GM18873 (cell line): ENCODE measurements at regions not wholly inside any gene's neighbourhood (a gene's known extent, or its start where the extent isn't known, plus 50 kb on each side); places are given as distances from the start of the nearest gene placed in this dataset.
A peak's percentile ranks its signal among the peaks of the same experiment; 100 is the strongest.
"Not testable (repeated sequence)": the region's sequence is repeated elsewhere in the genome, so short reads cannot be mapped to it uniquely, and the experiment has no call there.

ENCODE experiments used
- ATAC-seq: cut with Tn5 transposase; IDR thresholded peaks from one replicate; pipeline ENCODE4 v1.9.1; 2021; ENCODE audit warnings: mild to moderate bottlenecking, moderate library complexity, moderate number of reproducible peaks; ENCODE audit not compliant: unreplicated experiment, low FRiP score

DNA sequence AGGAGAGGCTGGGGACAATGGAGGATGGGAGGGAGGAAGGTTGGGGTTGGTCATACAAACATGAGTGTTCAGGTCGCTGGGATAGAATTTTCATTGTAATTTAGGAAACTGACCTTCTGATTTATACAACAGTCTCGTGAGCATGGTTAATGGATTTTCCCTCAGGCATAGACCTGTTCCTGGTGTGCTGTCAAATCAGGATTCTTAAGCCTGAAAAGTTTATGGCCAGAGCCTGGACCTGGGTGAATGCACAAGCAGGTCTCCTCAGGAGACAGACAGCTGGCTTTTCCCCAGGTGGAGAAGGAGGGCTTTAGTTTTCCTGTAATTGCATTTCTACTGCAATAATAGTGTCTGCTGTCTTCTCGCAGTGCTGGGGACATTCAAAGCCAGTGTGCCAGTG is 338.0 kb downstream of the SHQ1 start:
- ATAC-seq: no peak

DNA sequence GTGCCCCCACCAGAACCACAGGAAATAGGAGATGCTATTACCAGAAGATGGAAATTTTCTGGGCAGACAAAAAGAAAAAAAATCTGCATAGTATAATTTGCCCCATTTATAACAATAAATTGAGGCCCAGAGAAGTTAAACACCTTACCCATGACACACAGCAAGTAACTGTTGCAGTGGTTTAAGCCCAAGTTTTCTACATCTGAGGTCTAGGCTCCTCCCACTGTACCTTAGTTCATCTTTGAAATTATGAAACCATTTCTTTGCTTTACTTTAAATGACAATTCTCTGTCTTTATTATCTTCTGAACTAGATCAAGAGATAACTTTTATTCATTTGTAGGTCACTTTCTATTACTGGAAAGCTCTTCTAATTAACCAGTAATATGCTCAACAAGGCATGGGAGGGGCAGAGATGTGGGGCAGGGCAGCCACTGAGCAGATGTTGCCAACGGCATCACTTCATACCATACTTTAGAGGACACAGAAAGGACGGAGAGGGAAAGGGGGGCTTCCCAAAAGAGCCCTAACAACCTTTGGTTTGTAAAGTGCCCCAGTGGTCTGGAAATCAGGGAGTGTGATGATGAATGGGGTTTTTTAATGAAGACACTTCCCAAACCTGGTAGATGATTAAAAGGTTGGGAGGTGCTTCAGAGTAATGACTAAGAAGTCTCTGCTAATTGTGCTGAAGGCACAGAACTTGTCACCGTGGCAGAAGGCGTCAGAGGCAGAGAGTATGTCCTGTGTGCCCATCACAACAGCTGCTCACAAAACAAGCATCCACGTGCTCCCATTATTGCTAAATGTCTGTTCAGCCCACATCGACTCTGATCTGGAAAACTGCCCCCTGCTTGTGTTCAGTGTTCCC is 342.5 kb downstream of the SHQ1 start:
- ATAC-seq: no peak

DNA sequence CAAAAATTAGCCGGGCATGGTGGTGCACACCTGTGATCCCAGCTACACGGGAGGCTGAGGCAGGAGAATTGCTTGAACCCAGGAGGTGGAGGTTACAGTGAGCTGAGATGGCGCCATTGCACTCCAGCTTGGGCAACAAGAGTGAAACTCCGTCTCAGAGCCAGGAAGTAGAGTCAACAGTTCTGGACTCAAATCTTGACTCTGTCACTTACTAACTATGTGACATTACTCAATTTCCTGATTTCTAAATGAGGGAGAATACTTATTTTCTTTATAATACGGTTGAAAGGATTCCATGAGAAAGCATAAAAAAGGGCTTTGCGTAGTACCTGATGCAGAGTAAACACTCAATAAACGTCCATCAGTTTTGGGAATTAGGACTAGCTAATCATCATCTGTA is 350.7 kb downstream of the SHQ1 start:
- not testable (repeated sequence) for ATAC-seq

DNA sequence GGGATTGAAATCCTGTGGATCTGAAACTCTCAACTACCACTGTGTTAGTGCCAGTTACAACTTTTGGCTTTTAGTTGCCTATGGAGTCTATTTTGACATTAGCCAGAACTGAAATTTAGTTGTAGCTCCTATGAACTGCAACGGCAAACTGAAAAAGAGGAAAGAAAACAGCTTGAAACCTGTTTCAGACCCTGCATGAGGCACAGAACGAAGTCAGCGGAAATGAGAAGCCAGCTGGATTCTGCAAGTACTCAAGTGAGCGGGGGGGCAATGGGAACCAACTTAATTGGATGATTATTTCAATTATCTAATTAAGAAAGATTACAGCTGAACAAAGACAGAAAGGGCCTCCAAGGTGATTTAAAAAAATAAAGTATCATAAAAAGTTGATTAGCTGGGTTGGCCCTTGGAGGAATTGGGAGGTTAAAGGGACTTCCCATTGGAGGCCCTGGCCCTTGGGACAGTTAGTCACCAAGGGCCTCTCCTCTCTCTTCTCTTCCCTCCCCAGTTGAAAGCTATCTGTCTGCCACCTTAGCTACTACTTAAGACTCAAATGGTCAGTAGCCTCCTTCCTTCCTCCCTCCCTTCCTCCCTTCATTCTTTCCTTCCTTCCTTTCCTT is 352.1 kb downstream of the SHQ1 start:
- ATAC-seq: no peak

DNA sequence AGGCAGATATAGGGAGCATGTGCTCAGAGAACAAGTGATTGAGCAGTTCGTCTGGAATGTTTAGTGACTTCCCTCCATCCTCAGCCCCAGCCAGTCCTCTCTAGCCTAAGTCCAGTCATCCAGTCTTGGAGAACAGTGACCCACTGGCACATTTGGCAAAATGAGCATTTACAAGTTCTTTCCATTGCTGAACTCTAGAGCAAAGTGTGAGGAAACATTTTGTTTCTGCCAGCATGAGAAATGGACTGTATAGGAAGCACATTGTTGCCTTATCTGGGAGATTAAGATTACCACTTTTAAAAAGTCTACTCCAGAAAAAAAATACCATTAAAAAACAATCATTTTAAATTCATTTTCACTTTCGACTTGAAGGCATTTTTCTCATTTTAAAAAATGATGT is 353.6 kb downstream of the SHQ1 start:
- ATAC-seq: no peak

DNA sequence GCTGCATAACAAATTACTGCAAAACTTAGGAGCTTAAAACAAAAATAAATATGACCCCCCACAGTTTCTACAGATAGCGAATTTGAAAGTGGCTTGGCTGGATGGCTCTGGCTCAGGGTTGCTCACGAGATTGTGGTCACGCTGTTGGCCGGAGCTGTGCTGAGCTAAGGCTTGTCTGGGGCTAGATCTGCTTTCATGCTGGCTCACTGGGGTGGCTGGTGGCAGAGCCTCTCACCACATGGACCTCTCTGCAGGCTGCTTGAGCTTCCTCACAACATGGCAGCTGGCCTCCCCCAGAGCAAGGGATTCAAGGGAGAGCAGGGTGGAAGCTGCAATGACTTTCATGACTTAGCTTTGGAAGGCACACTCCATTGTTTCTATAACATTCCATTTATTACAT is 354.1 kb downstream of the SHQ1 start:
- no peak for ATAC-seq

DNA sequence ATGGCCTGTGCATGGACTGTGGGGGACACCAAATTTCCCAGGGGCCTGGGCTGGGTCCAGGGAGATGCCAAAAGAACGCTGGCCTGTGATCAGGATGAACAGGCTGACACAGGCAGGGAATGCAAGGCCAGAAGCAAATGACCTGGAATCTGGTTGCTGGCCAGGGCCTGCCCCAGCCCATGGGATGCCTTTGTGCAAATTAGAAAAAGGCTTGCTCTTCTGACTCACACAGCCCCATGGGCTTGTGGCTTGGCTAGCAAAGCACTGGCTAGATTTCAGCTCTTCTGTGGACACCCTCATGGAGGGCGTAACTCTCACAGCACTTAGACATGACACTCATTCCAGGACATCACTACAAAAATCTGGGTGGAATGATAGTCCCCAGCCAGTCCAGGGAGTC is 356.0 kb downstream of the SHQ1 start:
- no peak for ATAC-seq

DNA sequence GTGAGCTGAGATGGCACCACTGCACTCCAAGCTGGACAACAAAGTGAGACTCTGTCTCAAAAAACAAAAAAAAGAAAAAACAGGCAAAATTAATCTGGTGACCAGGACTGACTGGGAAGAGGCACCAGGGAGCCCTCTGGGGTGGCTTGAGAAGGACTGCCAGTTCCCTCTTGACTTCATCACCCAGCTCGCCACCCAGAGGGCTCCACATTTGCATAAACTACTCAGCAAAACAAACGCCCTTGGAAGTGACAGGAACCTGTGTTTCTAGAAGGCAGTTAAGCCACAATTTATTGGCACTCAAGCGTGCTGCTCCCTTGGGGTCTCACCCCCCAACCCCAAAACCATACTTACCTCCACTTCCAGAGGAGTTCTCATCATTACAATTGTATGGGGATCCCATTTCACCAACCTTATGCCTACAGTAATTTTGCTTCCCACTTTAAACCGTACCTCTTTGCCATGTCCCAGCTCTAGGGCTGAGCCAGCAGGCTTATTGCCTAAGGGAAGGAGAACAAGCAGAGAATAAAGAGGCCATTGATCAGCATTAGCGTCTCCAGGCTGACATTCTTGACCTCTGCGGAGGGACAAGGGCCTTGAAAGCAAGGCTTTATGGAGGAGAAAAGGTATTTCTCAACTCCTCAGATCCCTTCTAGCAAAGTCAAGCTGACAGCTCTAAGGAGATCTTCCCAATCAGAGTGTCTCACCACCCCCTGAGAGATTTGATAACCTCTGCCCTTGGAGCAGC is 357.4 kb downstream of the SHQ1 start:
- no peak for ATAC-seq

DNA sequence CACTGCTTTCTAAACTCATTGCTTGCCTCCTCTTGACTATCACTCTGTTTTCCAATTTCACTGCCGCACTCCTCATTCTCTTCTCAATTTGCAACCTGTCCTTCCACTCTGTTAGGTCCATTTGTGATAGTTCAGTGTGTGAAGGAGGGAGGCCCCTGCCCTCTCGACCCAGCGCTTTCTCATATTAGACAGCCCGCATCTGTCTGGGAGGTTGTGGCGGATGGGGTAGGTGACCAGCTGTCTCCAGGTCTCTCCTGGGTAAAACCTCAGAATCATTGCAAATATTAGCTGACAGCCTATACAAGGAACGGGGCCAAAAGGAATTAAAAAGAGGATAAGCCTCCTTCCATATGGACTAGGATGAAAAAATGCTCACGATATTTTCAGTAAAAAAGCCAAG is 358.3 kb downstream of the SHQ1 start:
- ATAC-seq: no peak

DNA sequence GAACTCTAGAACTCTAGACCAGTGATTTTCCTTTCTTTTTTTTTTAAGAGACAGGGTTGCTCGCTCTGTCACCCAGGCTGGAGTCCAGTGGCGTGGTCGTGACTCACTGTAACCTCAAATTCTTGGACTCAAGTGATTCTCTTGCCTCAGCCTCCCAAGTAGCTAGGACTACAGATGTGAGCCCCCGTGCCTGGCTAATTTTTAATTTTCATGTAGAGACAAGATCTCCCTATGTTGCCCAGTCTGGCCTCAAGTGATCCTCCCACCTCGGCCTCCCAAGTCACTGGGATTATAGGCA is 359.6 kb downstream of the SHQ1 start:
- no peak for ATAC-seq

DNA sequence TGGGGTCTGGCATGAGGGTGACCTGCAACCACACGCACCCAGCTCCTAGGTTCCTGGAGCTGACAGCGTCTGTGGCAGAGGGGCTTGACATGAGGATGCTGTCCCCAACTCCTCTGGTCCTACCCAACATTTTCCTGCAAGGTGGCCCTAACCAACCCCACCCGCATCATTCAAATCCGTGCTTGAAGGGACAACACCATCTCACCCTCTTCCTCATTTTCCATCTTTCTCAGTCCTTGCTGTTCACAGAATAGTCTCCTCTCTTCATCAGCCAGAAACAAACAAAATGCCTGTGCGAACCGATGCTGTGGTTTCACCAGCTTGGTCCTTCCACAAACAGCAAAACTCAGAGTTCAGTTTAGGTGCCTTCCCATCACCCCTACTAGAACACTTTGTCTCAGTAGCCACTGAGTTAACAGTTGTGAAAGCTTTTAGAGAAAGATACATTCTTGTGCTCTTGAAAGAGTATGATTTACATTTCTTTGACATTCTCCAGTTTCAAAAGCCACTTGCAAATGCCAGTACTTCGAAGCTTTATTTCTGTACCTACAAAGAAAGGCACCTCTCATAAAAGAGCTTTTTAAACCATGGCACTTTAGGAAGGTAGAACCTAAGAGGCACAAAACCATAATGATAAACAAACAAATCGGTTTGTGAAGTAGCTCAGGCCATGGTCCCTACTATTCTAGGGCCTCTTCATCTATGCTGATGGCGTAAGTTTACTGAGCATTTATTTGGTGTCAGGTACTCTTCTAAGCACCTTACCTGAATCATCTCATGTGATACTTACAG is 360.1 kb downstream of the SHQ1 start:
- ATAC-seq: peak; percentile 46

DNA sequence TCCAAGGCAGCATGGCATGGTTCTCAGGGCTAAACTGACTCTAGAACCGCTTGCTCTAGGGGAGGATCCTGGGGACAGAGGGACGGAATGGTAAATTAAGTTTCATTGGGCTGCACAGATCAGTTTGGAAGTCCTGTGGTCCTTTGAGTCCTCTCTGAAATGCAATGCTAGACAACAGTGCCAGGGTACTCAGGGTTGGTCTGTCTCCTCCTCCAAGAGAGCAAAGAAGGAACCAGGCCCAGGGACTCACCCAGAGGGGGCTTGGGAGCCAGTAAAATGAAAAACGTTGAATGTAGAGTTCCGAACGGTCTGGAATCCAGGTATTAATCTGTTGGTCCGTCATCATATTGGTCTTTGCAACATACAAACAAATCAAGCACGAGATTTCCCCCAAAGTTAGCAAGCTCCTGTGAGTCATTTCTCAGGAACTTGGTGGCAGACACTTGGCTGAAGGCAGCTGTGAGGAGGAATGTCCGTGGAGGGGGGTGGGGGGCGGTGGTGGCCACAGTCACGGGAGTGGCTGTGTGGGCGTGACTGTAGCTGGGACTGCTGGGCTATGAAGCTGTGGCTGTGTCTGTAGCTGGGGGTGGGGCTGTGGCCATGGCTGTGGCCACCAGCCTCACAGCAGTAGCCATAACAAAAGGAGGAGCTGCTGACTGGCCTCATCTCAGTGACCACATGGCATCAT is 361.0 kb downstream of the SHQ1 start:
- no peak for ATAC-seq

DNA sequence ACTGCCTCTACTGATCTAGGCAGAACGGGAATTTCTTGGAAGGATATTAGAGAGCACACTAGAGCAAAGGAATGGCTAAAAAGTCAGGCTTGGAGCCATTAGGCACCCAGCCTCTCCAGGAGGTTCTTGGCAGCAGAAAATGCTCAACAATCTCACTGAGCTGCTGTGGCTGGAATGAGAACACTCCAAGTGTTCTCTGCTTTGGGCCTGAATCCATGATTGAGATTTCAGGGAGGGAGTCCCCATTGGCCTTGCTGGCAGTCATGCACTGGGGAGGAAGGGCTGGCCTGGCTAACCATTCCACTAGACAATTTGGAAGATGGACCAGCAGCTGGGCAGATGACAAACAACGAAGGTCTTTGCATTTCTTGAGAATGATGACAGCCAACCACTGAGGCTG is 362.6 kb downstream of the SHQ1 start:
- ATAC-seq: no peak

DNA sequence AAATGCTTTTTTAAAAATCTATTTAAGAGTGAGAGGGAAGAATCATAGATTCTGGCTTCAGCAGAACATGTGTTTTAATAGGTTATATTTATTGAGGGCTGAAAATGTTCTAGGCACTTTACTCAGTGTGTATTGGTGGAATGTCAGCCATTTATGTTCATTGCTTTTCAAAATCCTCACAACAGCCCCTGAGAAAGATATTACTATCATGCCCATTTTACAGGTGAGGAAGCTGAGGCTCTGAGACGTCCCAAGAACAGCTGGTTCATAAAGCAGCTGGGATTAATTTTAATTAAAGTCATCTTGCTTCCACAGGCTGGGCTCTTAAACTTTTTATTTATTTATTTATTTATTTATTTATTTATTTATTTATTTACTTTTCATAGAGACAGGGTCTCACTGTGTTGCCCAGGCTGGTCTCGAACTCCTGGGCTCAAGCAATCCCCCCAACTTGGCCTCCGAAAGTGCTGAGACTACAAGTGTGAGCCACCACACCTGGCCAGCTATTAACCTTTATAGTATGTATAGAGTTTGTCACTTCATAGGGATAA is 364.6 kb downstream of the SHQ1 start:
- ATAC-seq: no peak

DNA sequence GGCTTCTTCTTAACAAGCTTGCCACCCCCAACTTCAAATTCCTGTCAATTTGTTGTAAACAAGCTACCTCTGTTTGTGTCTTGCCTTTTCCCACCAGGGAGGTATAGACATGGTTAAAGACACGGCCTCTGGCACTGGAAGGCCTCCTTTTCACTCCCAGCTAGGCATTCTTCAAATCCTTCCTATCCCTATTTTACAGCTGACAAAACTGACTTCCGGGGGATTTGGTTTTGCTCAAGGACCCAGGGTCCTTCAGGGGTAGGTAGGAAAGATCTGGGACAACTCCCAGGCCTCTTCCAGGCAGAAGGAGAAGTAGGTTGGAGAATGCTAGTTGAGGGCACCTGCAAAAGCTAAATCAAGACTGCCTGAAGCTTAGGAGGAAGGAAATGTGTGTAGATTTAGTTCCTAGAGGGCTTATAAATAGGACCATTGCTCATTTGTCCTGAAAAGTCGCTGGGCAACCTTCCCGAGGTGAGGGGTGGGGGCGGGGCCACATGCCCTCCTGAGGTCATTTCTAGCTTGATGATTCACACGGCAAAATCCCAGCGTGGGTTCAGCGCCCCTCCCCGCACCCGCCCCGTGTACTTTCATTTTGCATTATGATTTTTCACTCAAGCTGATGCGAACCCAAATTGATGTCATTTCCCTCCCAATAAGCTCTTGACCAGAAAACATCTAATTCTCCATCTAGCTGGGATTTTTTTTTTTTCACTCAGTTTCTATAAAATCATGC is 365.5 kb downstream of the SHQ1 start:
- no peak for ATAC-seq

DNA sequence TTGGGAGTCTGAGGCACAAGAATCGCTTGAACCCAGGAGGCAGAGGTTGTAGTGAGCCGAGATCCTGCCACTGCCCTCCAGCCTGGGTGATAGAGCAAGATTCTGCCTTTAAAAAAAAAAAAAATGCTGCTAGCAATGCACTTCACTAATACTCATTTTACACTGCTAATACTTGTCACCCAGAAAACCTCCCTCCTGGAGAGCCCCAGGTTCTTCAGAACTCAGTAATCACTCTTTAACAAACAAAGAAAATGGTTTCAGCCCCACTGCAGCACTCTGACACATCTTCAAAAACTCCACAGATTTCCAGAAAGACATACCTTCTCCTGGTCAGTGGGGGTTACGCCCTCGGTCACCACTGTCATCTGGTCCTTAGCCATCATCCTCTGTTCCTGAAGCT is 366.7 kb downstream of the SHQ1 start:
- ATAC-seq: no peak

DNA sequence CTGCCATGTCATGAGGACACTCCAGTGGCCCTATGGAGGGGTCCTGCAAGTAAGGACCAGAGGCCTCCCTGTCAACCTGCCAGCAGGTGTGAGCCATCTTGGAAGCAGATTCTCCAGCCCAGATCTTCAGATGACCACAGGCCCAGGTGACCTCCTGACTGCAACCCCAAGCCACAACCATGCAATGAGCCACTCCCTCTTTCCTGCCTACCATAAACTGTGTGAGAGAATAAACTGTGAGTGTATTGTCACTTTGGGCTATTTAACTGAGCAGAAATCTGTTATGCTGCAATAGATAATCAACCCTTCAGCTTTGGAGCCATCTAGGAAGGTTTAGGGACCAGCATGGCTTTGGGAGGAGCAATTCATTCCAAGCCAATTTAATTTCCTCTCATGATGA is 367.9 kb downstream of the SHQ1 start:
- ATAC-seq: no peak

DNA sequence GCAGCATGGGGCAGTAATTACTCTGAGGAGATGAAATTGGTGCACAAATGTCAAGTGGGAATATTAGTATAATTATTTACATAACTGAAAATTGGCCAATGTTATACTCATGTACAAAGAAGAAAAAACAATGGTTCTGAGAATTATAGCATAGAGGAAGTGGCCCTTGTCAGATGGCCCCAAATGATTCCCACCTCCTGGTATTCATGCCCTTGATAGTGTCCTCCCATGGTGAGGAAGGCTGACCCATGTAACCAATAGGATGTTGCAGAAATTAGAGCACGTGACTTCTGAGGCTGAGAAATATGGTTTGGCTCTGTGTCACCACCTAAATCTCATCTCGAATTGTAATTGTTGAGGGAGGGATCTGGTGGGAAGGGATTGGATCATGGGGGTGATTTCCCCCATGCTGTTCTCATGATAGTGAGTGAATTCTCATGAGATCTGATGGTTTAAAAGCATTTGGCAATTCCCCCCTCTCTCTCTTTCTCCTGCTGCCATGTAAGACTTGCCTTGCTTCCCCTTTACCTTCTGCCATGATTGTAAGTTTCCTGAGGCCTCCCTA is 368.5 kb downstream of the SHQ1 start:
- ATAC-seq: no peak

DNA sequence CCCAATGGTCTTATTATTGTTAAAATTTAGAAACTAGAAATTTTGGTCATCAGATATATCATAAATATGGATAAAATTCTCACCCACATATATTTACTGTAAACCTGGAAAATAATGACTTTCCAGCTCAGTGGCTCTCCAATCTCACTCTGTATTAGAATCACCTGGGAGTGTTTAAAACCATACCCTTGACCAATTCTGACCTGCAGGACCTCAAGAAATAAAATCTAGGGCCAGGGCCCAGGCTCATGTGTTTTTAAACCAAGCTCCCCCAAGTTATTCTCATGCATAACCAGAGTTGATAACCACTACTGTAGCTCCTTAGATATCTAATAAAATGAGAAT is 372.1 kb downstream of the SHQ1 start:
- ATAC-seq: no peak
